Right cardiac atrium (tissue), 5 donors: ENCODE measurements at regions not wholly inside any gene's neighbourhood (a gene's known extent, or its start where the extent isn't known, plus 50 kb on each side); places are given as distances from the start of the nearest gene placed in this dataset.
A peak's percentile ranks its signal among the peaks of the same experiment; 100 is the strongest.

Experiments used
- ATAC-seq, 2 donors: fragments of 200-7000 bp; cut with Tn5 transposase; one replicate each; pipeline versions ENCODE4 v1.8.0 to v1.9.1; 2020; ENCODE audit warnings: moderate library complexity in 2 of 2, mild to moderate bottlenecking in 1 of 2
- DNase-seq, 3 donors: peaks; one replicate each; pipeline ENCODE4 v3.0.0-alpha.2; 2020
- H3K27ac ChIP-seq: one replicate; pipeline ENCODE4 v1.5.1; 2013; ENCODE audit warnings: mild to moderate bottlenecking, low read length, control low read depth, moderate library complexity
- H3K27me3 ChIP-seq: one replicate; pipeline ENCODE4 v1.6.1; 2013; ENCODE audit not compliant: control insufficient read depth, insufficient read depth
- H3K4me1 ChIP-seq: one replicate; pipeline ENCODE4 v1.6.1; 2013; ENCODE audit warnings: low read length; ENCODE audit not compliant: control insufficient read depth, insufficient read depth
- H3K4me3 ChIP-seq: one replicate; pipeline ENCODE4 v1.5.1; 2013; ENCODE audit warnings: low read length, control low read depth
- H3K9me3 ChIP-seq: one replicate; pipeline ENCODE4 v1.6.1; 2013; ENCODE audit warnings: low read length; ENCODE audit not compliant: control insufficient read depth
- WGBS: extraction: QIAGEN DNeasy Blood & Tissue Kit; methylation state at CpG from one replicate; pipeline ENCODE4 v1.1.7; 2013; 5-methylcytosine and 5-hydroxymethylcytosine counted together
- intact Hi-C, 4 donors: fragments of 100-400 bp; cut with DNase I; formaldehyde crosslinking; loops; one replicate each; pipeline versions ENCODE4 v1.11.0 to v1.14.0; 2022 to 2023
- donor health status: healthy with polysubstance abuse.
- donor health status: DM: no; HTN: yes; CAD: no.
- donor health status: DM: no; HTN: no; CAD: no.
- donor health status: DM: no; HTN: yes; CAD: no; lungs with severe emphysema.
- donor health status: DM: yes; HTN: yes; CAD: no.

DNA sequence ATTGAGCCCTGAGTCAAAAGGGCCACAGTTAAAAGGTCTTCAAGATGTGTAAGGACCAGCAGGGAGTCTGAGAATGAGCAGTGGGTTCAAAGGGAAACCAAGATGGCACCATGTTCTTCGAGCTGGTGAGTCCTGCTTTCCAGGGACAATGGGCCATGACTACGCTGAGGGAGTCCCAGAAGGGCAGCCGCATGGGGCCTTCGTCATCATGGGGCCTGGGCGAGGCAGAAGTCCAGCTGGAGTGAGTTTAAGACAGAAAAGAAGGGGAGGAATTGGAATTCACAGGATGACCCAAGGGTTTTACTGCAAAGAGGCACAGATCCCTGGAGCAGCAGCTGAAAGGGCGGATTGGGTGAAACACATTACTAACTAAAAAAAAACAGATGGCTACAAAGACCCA is 340.8 kb upstream of the MYT1L start:
- ATAC-seq = no peak
- no peaks in the 10 kb centered on the region for H3K27me3 ChIP-seq
- no peak for DNase-seq
- H3K27ac ChIP-seq = no peak overlapping the region
- intact Hi-C loops = no loop called here
- H3K9me3 ChIP-seq = no peaks in the 10 kb centered on the region
- H3K4me3 ChIP-seq = no peak overlapping the region
- H3K4me1 ChIP-seq = no peaks in the 10 kb centered on the region
- WGBS = 93% methylated on average over 6 of the region's 6 CpGs

DNA sequence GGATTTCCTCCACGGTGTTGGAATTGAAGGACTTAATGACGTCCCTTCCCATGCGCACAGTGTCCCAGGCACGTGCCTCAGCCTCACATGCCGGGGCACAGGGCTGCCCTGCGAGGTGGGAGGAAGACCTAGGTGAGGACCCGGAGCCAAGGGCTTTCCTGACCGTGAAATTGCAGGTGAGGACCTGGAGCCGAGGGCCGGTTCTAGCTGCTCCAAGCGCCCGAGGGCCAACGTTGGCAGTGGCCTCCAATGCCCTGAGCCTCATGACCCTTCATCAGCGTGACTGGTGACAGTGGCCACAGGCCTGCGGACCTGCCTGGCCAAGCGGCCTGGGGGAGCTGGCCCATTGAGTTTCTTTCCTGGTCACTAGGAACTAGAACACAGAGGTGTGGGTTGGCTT is 338.2 kb upstream of the MYT1L start:
- no peaks in the 10 kb centered on the region for H3K9me3 ChIP-seq
- DNase-seq (no peak), ATAC-seq (no peak)
- H3K4me3 ChIP-seq = no peak overlapping the region
- H3K4me1 ChIP-seq = no peaks in the 10 kb centered on the region
- intact Hi-C loops = no loop called here
- no peaks in the 10 kb centered on the region for H3K27me3 ChIP-seq
- no peak overlapping the region for H3K27ac ChIP-seq
- WGBS = 90% methylated on average over 16 of the region's 16 CpGs

DNA sequence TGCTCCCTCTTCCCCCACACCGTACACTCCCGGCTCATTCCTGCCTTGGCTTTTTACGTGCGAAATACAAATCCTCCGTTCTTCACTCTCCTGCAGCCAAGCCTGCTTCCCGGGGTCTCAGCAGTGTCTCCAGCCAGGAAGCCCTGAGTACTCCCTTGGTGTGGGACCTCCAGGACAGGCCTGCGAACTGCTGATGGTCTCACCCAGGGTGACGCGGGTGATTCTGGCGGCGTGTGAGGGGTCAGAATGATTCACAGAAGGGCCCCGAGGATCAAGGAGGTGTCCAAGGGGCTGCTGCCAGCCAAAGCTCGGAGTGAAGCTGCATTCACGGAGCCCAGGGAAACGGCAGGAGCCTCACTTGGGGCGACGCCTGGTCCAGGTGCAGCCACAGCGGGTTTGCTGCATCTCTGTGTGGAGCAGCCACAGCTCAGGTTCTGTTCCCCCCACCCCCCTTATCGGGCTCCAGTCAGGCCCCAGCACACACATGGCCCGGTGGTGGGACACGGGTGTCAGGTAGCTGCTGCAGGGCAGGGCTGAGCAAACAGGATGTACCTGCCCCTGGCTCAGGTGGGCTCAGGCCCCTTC is 337.7 kb upstream of the MYT1L start:
- Histone ChIP-seq H3K4me1 (no peaks in the 10 kb centered on the region), H3K9me3 (no peaks in the 10 kb centered on the region), H3K27me3 (no peaks in the 10 kb centered on the region), H3K27ac (no peak overlapping the region), H3K4me3 (no peak overlapping the region)
- intact Hi-C loops = no loop called here
- WGBS = 87% methylated on average over 21 of the region's 21 CpGs
- no peak for ATAC-seq
- no peak for DNase-seq

DNA sequence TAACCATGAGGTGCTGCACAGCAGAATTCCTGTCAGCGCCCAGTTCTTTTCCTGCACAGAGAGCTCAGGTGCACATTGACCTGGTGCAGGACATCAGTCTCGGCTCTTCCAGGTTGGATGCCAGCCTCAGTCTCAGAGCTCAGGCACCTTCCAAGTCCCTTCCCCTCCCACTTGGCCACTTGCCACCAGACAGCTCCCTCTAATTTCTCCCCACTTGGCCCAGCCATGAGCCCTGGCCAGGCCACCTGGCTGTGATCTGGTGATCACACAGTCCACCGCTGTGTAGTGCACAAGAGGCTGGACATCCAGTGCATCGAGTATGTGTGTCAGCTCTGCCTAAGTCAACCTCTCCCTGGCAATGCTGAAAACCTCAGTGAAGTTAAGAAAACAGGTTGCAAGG is 336.6 kb upstream of the MYT1L start:
- intact Hi-C loops = no loop called here
- no peaks in the 10 kb centered on the region for H3K9me3 ChIP-seq
- H3K27ac ChIP-seq = no peak overlapping the region
- WGBS = 55% methylated on average over 4 of the region's 4 CpGs
- ATAC-seq (no peak), DNase-seq (no peak)
- no peak overlapping the region for H3K4me3 ChIP-seq
- no peaks in the 10 kb centered on the region for H3K27me3 ChIP-seq
- H3K4me1 ChIP-seq = no peaks in the 10 kb centered on the region

DNA sequence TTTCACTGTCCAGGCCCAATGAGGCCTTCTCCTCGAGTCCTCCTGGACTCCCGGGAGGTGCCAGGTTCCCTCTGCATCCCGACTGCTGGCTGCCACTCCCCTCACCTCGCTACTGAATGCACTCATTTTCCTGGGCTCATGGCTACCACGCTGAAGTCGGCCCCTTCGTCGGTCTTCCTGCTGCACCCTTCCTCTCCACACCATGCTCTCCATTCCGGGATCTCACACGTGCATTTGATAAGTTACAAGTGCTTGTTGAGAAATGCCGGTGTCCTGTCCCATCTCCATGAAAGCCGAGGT is 334.7 kb upstream of the MYT1L start:
- Histone ChIP-seq H3K9me3 (no peaks in the 10 kb centered on the region), H3K27ac (no peak overlapping the region), H3K27me3 (no peaks in the 10 kb centered on the region), H3K4me1 (peaks cover 3% of the 10 kb centered on the region), H3K4me3 (no peak overlapping the region)
- WGBS = 76% methylated on average over 12 of the region's 12 CpGs
- DNase-seq = no peak
- intact Hi-C loops = no loop called here
- ATAC-seq = no peak

DNA sequence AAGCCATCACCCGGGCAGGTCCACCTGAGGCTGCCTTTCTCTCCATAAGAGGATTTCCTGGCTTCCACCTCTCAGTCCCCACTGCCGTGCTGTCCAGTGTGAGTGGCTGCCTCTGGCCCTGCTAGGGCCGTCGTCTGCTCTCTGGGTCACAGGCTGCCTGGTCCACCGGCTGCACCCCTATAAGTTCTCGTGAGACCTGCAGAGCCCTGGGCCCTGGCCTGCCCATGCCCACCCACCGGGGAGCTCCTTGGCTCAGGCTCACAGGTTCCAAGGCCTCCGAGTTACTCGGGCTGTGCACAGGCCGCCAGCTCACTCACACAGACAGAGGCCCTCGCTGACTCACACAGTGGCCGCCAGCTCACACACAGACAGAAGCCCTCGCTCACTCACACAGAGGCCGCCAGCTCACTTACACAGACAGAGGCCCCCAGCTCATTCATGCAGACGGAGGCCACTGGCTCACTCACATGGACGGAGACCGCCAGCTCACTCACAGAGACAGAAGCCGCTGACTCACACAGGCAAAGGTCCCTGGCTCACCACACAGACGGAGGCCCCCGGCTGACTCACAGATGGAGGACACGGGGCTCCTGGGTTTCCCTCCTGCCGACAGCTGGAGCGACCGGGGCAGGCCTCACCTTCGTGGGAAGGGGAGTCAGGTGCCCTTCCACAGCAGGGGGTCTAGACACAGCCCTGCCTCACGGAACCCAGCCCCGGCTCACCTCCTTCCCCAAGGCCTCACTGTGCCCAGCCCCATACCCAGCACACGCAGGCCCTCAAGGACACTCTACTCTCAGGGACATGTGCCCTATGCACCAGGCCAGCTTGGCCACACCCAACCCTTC is 334.1 kb upstream of the MYT1L start:
- H3K27me3 ChIP-seq = no peaks in the 10 kb centered on the region
- no peak overlapping the region for H3K27ac ChIP-seq
- intact Hi-C loops = no loop called here
- ATAC-seq = peak in 1 of 2 donors; percentile 6
- H3K4me1 ChIP-seq = peaks cover 3% of the 10 kb centered on the region
- no peak for DNase-seq
- H3K4me3 ChIP-seq = no peak overlapping the region
- WGBS = 78% methylated on average over 28 of the region's 28 CpGs
- H3K9me3 ChIP-seq = no peaks in the 10 kb centered on the region

DNA sequence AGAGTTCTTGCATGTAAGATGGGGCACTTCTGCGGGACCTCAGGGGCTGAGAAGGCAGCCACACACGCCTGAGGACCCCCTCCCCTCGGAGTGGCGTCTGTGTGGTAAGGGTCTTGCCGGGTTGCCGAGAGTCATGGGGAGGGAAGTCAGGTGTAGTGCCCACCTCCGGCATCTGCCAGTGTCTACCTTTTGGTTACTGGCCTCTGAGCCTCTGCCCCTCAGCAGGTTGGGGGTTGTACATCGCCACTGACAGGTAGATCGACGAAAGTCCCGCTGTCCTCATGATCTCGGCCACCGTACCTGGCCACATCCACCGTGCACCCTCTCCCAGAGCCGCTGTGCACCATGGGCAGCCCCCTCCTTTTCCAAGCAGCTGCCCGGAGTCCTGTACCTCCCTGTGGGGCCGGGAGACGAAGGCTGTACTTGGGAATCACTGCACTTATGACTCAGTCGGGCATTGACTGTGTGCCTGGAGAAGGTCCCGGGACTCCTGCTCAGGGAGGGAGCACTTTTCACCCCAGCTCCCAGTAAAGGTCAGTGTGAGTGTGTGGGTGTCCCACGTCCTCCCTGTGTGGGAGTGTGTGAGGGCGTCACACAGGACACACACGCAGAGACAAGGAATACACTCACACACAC is 332.4 kb upstream of the MYT1L start:
- ATAC-seq (no peak), DNase-seq (no peak)
- no peak overlapping the region for H3K27ac ChIP-seq

DNA sequence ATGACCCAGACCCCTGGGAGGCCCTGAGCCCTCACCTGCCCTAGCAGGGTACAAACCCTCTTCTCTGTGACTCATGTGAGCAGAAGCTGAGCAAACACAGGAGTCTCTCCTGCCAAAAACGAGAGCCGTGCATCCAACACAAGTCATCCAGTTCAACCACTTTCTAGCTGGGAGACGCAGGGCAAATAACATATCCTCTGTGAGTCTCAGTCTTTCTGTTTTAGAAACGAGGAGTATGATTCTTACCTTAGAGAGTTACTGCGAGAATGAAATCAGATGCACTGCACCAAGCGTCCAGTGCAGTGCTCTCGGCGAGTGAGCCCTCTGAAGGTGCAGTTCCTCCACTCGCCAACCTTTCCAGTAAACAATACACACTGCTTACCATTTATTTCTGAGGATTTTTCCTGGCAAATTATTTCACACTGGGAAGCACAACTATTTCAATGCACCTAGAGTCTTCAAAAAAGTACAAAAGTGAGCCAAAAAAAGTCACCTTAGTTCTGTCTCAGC is 331.8 kb upstream of the MYT1L start:
- no peaks in the 10 kb centered on the region for H3K9me3 ChIP-seq
- DNase-seq = no peak
- peaks cover 3% of the 10 kb centered on the region for H3K4me1 ChIP-seq
- H3K27ac ChIP-seq = no peak overlapping the region
- H3K27me3 ChIP-seq = no peaks in the 10 kb centered on the region
- 75% methylated on average over 9 of the region's 9 CpGs for WGBS
- intact Hi-C loops = no loop called here
- ATAC-seq = no peak
- H3K4me3 ChIP-seq = no peak overlapping the region

More for the DNA sequence above, 332.4 kb upstream of the MYT1L start:
- no peak overlapping the region for H3K4me3 ChIP-seq
- H3K4me1 ChIP-seq = peaks cover 3% of the 10 kb centered on the region
- H3K9me3 ChIP-seq = no peaks in the 10 kb centered on the region
- H3K27me3 ChIP-seq = no peaks in the 10 kb centered on the region
- intact Hi-C loops = no loop called here
- WGBS = 77% methylated on average over 23 of the region's 23 CpGs

DNA sequence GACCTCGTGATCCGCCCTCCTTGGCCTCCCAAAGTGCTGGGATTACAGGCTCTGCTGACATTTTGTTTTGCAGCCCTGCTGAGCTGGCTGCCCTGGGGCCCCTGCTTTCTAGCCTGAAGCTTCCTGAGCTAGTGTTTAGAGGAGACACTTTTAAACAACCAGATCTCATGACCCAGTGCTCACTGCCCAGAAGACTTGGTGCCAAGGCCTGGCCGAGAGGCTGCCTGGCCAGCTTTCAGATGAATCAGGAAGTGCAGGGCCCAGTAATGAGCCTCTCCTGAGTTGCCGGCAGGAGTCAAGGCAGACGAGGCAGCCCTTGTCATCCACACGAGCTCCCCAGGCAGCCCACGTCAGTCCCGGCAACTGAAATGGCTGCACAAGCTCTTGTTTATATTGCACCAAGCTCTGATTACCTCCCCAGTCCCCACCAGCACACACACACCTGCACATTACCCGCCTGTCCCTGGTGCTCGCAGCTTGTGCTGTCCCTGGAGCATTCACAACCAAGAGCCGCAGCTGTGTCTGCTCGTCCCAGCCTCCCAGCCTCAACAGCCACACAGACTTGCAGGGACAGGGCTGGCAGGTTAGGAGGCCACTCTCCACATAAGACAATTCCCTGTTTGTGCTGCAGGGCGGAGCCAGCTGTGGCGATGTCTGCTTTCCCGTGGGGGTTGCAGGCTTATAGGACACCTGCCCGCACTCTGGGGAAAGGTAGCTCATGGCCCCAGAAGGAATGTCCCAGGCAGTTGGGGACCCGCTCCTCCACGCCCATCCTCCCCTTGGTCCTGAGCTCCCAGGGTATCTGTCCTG is 331.2 kb upstream of the MYT1L start:
- Histone ChIP-seq H3K4me3 (no peak overlapping the region), H3K4me1 (peaks cover 3% of the 10 kb centered on the region), H3K27ac (no peak overlapping the region), H3K9me3 (no peaks in the 10 kb centered on the region), H3K27me3 (no peaks in the 10 kb centered on the region)
- intact Hi-C loops = no loop called here
- DNase-seq = peak; percentile 37 to 77 (median 66)
- peak; percentile 73 to 79 for ATAC-seq
- WGBS = 65% methylated on average over 18 of the region's 18 CpGs

DNA sequence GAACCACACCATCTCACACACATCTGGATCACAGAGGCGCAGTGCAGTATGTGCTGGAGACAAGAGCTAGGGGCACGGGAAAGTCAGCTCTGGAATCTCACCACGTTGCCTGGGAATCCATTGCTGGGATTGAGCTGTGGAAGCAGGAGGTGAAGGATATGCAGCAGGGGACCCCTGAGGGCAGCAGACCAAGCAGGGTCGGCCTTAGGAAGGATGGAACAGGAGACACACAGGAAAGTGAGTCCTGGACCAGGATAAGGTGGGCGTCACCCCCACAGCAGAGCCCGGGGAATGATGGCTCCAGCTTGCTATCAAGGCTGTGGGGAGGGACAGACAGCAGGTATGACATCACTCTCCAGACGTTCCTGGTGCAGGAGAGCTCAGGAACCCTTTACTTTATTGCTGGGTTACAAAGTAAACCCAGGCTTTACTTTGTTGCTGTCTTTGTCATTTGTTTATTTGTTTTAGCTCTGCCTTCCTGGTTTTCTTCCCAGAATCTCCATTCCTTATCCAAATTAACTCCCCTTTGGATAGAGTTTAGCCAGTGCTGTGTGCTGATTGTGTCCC is 329.8 kb upstream of the MYT1L start:
- H3K4me1 ChIP-seq = peaks cover 3% of the 10 kb centered on the region
- intact Hi-C loops = no loop called here
- no peak overlapping the region for H3K4me3 ChIP-seq
- no peaks in the 10 kb centered on the region for H3K27me3 ChIP-seq
- ATAC-seq (no peak), DNase-seq (no peak)
- no peak overlapping the region for H3K27ac ChIP-seq
- WGBS = 67% methylated on average over 7 of the region's 7 CpGs
- no peaks in the 10 kb centered on the region for H3K9me3 ChIP-seq
